ENCODE measurements at regions not wholly inside any gene's neighbourhood (a gene's known extent, or its start where the extent isn't known, plus 50 kb on each side); places are given as distances from the start of the nearest gene placed in this dataset.

- H3K27me3 ChIP-seq (ENCODE audit: control insufficient read depth, insufficient read depth, low read length) = no peaks in the 10 kb centered on the region
- intact Hi-C loops (cut with micrococcal nuclease; ENCODE audit: unreplicated experiment) (no loop called here), in situ Hi-C loops (cut with HindIII; ENCODE audit: low pct_unique_long_range_greater_than_20kb, low sequenced_read_pairs) (no loop called here)
- DNase-seq (ENCODE audit: low read depth, low spot score) (no peak), ATAC-seq (no peak)
- ChIA-PET CTCF (no interaction called here), POLR2A (no interaction called here)
- no peak overlapping the region for H3K27ac ChIP-seq (ENCODE audit: low read length)
- BruUV-seq (replicated peaks) = no TSS peak
- TF ChIP-seq REST (IDR thresholded peaks at IDR 0.05; ENCODE audit: insufficient read depth in 1 of 2, low read depth in 2 of 2, low read length in 1 of 2) = no peak
- TF ChIP-seq SIN3A (IDR thresholded peaks at IDR 0.05; ENCODE audit: borderline replicate concordance, insufficient read depth, low read depth, low read length) = no peak
- TF ChIP-seq, protein P1, sequence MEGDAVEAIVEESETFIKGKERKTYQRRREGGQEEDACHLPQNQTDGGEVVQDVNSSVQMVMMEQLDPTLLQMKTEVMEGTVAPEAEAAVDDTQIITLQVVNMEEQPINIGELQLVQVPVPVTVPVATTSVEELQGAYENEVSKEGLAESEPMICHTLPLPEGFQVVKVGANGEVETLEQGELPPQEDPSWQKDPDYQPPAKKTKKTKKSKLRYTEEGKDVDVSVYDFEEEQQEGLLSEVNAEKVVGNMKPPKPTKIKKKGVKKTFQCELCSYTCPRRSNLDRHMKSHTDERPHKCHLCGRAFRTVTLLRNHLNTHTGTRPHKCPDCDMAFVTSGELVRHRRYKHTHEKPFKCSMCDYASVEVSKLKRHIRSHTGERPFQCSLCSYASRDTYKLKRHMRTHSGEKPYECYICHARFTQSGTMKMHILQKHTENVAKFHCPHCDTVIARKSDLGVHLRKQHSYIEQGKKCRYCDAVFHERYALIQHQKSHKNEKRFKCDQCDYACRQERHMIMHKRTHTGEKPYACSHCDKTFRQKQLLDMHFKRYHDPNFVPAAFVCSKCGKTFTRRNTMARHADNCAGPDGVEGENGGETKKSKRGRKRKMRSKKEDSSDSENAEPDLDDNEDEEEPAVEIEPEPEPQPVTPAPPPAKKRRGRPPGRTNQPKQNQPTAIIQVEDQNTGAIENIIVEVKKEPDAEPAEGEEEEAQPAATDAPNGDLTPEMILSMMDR (IDR thresholded peaks at IDR 0.05) = no peak
- H3K4me3 ChIP-seq (ENCODE audit: low read depth in 2 of 2, low read length in 2 of 2) = no peak overlapping the region
- H3K36me3 ChIP-seq (ENCODE audit: control insufficient read depth, insufficient read depth, low read length) = no peaks in the 10 kb centered on the region
- H3K4me1 ChIP-seq (ENCODE audit: control insufficient read depth, insufficient read depth, low read length) = no peaks in the 10 kb centered on the region
- H3K9me3 ChIP-seq (ENCODE audit: control insufficient read depth, insufficient read depth, low read depth, low read length) = no peaks in the 10 kb centered on the region
These were observed 176.2 kb upstream of the ZC3H15 start for GRCh38 chr2:186309901-186310300.

DNA sequence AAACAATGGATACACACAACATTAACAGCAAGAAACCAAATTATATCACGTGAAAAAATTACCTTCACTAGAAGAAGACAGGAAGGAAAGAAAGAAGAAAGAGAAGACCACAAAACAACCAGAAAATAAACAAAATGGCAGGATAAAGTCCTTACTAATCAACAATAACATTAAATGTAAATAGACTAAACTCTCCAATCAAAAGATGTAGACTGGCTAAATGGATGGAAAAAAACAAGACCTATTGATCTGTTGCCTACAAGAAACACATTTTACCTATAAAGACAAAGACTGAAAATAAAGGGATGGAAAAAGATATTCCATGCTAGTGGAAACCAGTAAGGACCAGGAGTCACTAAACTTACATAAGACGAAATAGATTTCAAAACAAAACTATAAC, 167.0 kb upstream of the ZC3H15 start:
- Histone ChIP-seq H3K27ac (ENCODE audit: low read length) (no peak overlapping the region), H3K9me3 (ENCODE audit: control insufficient read depth, insufficient read depth, low read depth, low read length) (no peaks in the 10 kb centered on the region; the same call in 1 of the 2 replicates), H3K4me1 (ENCODE audit: control insufficient read depth, insufficient read depth, low read length) (no peaks in the 10 kb centered on the region), H3K27me3 (ENCODE audit: control insufficient read depth, insufficient read depth, low read length) (no peaks in the 10 kb centered on the region), H3K4me3 (ENCODE audit: low read depth in 2 of 2, low read length in 2 of 2) (no peak overlapping the region), H3K36me3 (ENCODE audit: control insufficient read depth, insufficient read depth, low read length) (no peaks in the 10 kb centered on the region)
- no peak for TF ChIP-seq SIN3A (IDR thresholded peaks at IDR 0.05; ENCODE audit: borderline replicate concordance, insufficient read depth, low read depth, low read length)
- TF ChIP-seq, protein P1 (IDR thresholded peaks at IDR 0.05) = no peak
- TF ChIP-seq REST (IDR thresholded peaks at IDR 0.05; ENCODE audit: insufficient read depth in 1 of 2, low read depth in 2 of 2, low read length in 1 of 2) = no peak
- no peak for TF ChIP-seq POLR2AphosphoS5 (IDR thresholded peaks at IDR 0.05; ENCODE audit: low read depth, low read length)
- TF ChIP-seq TCF7L2 (IDR thresholded peaks at IDR 0.05; ENCODE audit: low read depth, low read length) = no peak
- ChIA-PET CTCF (no interaction called here), POLR2A (no interaction called here)
- in situ Hi-C loops (cut with HindIII; ENCODE audit: low pct_unique_long_range_greater_than_20kb, low sequenced_read_pairs) (no loop called here), intact Hi-C loops (cut with micrococcal nuclease; ENCODE audit: unreplicated experiment) (no loop called here)
- no TSS peak for BruUV-seq (replicated peaks)
- no peak for ATAC-seq
- no peak for DNase-seq (ENCODE audit: low read depth, low spot score)

Data from Panc1 (cell line).